Endothelial cell of umbilical vein (primary cell): ENCODE measurements at regions not wholly inside any gene's neighbourhood (a gene's known extent, or its start where the extent isn't known, plus 50 kb on each side); places are given as distances from the start of the nearest gene placed in this dataset.

ENCODE experiments used
- GATA2 ChIP-seq: IDR thresholded peaks from 2 replicates; pipeline ENCODE4 v1.7.0; 2011; ENCODE audit warnings: low read depth, mild to moderate bottlenecking, moderate library complexity, mixed read lengths, low read length; ENCODE audit not compliant: insufficient read length, insufficient read depth
- POLR2A ChIP-seq: IDR thresholded peaks from 2 replicates; pipeline ENCODE4 v1.6.1; 2012; ENCODE audit warnings: low read depth, mild to moderate bottlenecking, control low read depth, low read length
- TF ChIP-seq, protein P1 (sequence below), 2 donors: IDR thresholded peaks; 1 replicate in 1 of 2; 2 replicates in 1 of 2; pipeline ENCODE4 v1.5.1; 2011; ENCODE audit warnings: low read length in 2 of 2, mild to moderate bottlenecking in 2 of 2, moderate library complexity in 2 of 2, control low read depth in 1 of 2, inconsistent platforms in 1 of 2, low read depth in 1 of 2; ENCODE audit not compliant: insufficient read depth in 1 of 2; ENCODE audit errors: extremely low read depth in 1 of 2

DNA sequence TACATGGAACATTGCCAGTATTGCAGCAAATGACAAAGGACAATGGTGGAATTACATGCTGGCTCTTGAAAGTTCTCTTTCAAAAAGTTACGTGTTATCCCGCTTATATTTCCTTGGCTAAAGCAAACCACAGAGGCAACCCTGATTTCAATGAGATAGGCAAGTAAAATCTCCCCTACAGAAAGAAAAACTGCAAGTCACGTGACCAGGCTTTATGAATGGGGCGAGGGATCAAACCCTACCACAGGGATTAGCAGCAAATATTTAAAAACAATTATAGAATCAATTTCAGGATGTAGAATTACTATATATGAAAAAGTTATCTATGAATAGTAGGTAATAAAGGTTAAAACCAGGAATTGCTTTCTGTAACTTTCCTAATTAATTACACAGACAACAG lies 603.4 kb upstream of the GBE1 start:
- TF ChIP-seq, protein P1, sequence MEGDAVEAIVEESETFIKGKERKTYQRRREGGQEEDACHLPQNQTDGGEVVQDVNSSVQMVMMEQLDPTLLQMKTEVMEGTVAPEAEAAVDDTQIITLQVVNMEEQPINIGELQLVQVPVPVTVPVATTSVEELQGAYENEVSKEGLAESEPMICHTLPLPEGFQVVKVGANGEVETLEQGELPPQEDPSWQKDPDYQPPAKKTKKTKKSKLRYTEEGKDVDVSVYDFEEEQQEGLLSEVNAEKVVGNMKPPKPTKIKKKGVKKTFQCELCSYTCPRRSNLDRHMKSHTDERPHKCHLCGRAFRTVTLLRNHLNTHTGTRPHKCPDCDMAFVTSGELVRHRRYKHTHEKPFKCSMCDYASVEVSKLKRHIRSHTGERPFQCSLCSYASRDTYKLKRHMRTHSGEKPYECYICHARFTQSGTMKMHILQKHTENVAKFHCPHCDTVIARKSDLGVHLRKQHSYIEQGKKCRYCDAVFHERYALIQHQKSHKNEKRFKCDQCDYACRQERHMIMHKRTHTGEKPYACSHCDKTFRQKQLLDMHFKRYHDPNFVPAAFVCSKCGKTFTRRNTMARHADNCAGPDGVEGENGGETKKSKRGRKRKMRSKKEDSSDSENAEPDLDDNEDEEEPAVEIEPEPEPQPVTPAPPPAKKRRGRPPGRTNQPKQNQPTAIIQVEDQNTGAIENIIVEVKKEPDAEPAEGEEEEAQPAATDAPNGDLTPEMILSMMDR (IDR thresholded peaks at IDR 0.05; ENCODE audit: extremely low read depth in 1 of 2, insufficient read depth in 1 of 2, low read depth in 1 of 2, low read length in 2 of 2), result no peak
- TF ChIP-seq POLR2A (no peak), GATA2 (no peak)
